ENCODE measurements at regions not wholly inside any gene's neighbourhood (a gene's known extent, or its start where the extent isn't known, plus 50 kb on each side); places are given as distances from the start of the nearest gene placed in this dataset.

- TF ChIP-seq MAX (IDR thresholded peaks at IDR 0.05; ENCODE audit: low read depth, low read length): no peak
- no peak for TF ChIP-seq CTCF (IDR thresholded peaks at IDR 0.05; ENCODE audit: low read depth, low read length)
- no peak for TF ChIP-seq POLR2A (IDR thresholded peaks at IDR 0.05; ENCODE audit: extremely low read depth, insufficient read length)
- TF ChIP-seq MYC (IDR thresholded peaks at IDR 0.05; ENCODE audit: low read depth, low read length): no peak
- H3K4me3 ChIP-seq (ENCODE audit: low read depth, low read length): no peak overlapping the region
Observed at GRCh38 chr1:82718719-82719419, 918.1 kb downstream of the ADGRL2 start.

GRCh38 chr1:82710091-82710490 is 909.4 kb downstream of the ADGRL2 start:
- peak; percentile 6 for DNase-seq (ENCODE audit: low read depth)
- TF ChIP-seq MAX (IDR thresholded peaks at IDR 0.05; ENCODE audit: low read depth, low read length) (no peak), POLR2A (IDR thresholded peaks at IDR 0.05; ENCODE audit: extremely low read depth, insufficient read length) (no peak), CTCF (IDR thresholded peaks at IDR 0.05; ENCODE audit: low read depth, low read length) (no peak), MYC (IDR thresholded peaks at IDR 0.05; ENCODE audit: low read depth, low read length) (no peak)
- no peak overlapping the region for H3K4me3 ChIP-seq (ENCODE audit: low read depth, low read length)

More at GRCh38 chr1:82718719-82719419, 918.1 kb downstream of the ADGRL2 start:
- no peak for DNase-seq (ENCODE audit: low read depth)

- no peak for DNase-seq (ENCODE audit: low read depth)
- no peak overlapping the region for H3K4me3 ChIP-seq (ENCODE audit: low read depth, low read length)
- TF ChIP-seq CTCF (IDR thresholded peaks at IDR 0.05; ENCODE audit: low read depth, low read length) (no peak), POLR2A (IDR thresholded peaks at IDR 0.05; ENCODE audit: extremely low read depth, insufficient read length) (no peak)
Observed at GRCh38 chr1:82707681-82708080, 906.9 kb downstream of the ADGRL2 start.

GRCh38 chr1:82706741-82707140 is 906.0 kb downstream of the ADGRL2 start:
- H3K4me3 ChIP-seq (ENCODE audit: low read depth, low read length): no peak overlapping the region
- no peak for TF ChIP-seq POLR2A (IDR thresholded peaks at IDR 0.05; ENCODE audit: extremely low read depth, insufficient read length)
- no peak for DNase-seq (ENCODE audit: low read depth)

- DNase-seq (ENCODE audit: low read depth): no peak
- TF ChIP-seq MYC (IDR thresholded peaks at IDR 0.05; ENCODE audit: low read depth, low read length) (no peak), MAX (IDR thresholded peaks at IDR 0.05; ENCODE audit: low read depth, low read length) (no peak), POLR2A (IDR thresholded peaks at IDR 0.05; ENCODE audit: extremely low read depth, insufficient read length) (no peak), CTCF (IDR thresholded peaks at IDR 0.05; ENCODE audit: low read depth, low read length) (no peak)
- H3K4me3 ChIP-seq (ENCODE audit: low read depth, low read length): no peak overlapping the region
Observed at GRCh38 chr1:82704966-82705365, 904.2 kb downstream of the ADGRL2 start.

- DNase-seq (ENCODE audit: low read depth): no peak
- TF ChIP-seq MYC (IDR thresholded peaks at IDR 0.05; ENCODE audit: low read depth, low read length) (no peak), MAX (IDR thresholded peaks at IDR 0.05; ENCODE audit: low read depth, low read length) (no peak), CTCF (IDR thresholded peaks at IDR 0.05; ENCODE audit: low read depth, low read length) (no peak), POLR2A (IDR thresholded peaks at IDR 0.05; ENCODE audit: extremely low read depth, insufficient read length) (no peak)
Observed at GRCh38 chr1:82704393-82704792, 903.7 kb downstream of the ADGRL2 start.

More at GRCh38 chr1:82704393-82704792, 903.7 kb downstream of the ADGRL2 start:
- H3K4me3 ChIP-seq (ENCODE audit: low read depth, low read length): no peak overlapping the region

Data from NB4 (cell line).